ENCODE measurements at regions not wholly inside any gene's neighbourhood (a gene's known extent, or its start where the extent isn't known, plus 50 kb on each side); places are given as distances from the start of the nearest gene placed in this dataset.
"Not testable (repeated sequence)": the region's sequence is repeated elsewhere in the genome, so short reads cannot be mapped to it uniquely, and the experiment has no call there.

DNA sequence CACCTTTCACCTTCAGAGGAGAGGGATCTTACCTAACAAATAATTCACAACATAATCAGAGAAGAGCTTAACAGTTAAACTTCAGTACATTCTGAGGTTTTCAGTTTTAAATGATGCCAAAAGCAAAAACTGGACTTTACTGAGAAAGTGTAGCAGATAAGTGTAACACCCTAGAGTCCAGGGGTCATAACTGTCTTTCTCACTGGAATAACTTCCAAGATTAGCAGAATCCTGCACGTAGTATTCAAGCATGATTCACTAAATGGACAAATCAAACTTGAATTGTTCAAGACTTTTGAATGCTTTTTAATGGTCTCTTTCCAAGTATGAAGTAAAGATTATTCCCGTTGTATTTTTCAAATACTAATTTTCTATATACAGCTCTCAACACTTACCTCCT, 180.1 kb upstream of the NREP start:
- DNase-seq = no peak

DNA sequence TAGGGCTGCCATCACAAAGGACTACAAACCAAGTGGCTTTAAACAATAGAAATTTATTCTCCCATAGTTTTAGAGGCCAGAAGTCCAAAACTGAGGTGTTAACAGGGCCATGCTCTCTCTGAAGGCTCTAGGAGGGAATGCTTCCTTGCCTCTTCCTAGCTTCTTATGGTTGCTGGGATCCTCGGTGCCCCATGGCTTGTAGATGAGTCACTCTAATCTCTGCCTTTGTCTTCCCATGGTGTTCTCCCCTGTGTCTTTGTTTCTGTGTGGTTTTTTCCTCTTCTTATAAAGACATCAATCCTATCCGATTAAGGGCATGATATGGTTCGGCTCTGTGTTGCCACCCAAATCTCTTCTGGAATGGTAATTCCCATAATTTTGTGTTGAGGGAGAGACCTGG, 178.8 kb upstream of the NREP start:
- no peak for DNase-seq

DNA sequence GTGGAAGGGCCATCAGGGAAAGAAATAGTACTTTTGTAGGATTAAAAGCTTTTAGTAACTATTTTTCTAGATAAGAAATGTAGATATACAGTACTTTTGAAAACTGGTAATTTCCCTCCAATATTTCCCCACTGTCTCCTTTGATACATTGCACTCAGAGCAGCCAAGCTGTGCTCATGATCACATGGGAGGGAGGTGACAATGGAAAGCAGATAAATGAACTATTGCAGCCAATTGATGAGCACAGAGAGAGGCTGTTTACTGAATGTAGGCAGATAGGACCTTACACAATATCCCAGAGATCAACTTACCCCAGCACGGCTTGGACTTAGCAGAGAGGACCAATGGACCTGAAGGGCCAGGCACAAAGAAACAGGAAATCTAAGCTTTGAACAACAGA, 178.0 kb upstream of the NREP start:
- no peak for DNase-seq

GRCh38 chr5:111934511-111934910, 177.5 kb upstream of the NREP start:
- DNase-seq = no peak

DNA sequence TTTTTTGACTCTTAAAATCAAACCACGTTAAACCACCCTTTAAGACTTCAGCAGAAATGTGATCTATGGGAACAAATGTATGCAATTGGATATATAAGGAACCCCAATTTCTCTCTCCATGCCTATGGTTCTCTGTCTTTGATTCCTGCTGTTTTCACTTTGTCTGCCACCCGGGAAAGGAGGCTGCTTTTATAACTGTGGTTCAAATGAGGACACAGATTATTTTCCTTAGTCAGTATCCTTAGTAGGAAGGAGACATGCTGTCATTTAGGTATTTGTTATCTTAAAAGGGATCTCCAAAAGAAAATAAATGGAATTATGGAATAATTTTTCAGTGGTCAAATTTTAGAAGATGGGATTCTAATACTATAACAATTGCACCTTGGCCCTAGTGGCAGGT, 176.1 kb upstream of the NREP start:
- no peak for DNase-seq

- DNase-seq = no peak
Measured at GRCh38 chr5:111932628-111933027, 175.6 kb upstream of the NREP start.

DNA sequence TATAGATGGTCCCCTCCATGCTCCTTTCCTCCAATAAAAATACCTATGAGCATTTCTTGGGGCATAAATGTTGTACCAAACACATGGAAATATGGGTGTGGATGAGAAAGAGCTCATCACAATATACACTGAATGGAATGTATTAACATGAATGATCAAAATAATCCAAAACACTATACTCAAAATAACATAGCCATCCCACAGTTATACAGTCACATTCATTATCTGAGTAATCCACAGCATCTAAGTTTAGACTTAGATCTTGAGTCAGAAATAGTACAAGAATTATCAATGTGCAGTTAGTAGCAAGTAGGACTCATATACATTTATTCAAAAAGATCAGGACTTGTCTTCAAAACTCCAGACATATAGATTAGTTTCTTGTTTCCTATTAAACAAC, 175.2 kb upstream of the NREP start:
- DNase-seq = no peak

GRCh38 chr5:111931655-111932054, 174.7 kb upstream of the NREP start:
- DNase-seq = no peak

GRCh38 chr5:111930905-111931461, 174.0 kb upstream of the NREP start:
- no peak for DNase-seq

GRCh38 chr5:111930449-111930848, 173.5 kb upstream of the NREP start:
- DNase-seq = no peak

DNA sequence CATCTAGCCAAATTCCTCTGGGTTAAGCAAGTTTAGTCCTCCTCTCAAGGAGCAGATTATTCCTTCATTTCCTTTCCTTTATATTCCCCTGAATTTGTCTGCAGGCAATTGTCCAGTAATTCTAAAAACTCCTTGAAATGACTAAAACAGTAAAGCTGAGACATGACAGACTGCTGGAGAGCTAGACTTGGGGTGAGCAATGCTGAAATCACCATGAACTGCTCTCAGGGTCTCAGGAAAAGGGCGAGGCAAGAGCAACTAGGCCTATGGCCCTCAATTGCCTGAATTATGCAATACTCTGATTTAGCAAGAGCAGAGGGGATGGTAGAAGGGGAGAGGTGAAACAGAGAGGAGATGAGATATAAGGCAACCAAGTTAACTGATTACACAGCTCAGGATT, 172.9 kb upstream of the NREP start:
- DNase-seq = no peak

GRCh38 chr5:111929261-111929660, 172.3 kb upstream of the NREP start:
- no peak for DNase-seq

GRCh38 chr5:111928511-111928910, 171.5 kb upstream of the NREP start:
- DNase-seq = no peak

DNA sequence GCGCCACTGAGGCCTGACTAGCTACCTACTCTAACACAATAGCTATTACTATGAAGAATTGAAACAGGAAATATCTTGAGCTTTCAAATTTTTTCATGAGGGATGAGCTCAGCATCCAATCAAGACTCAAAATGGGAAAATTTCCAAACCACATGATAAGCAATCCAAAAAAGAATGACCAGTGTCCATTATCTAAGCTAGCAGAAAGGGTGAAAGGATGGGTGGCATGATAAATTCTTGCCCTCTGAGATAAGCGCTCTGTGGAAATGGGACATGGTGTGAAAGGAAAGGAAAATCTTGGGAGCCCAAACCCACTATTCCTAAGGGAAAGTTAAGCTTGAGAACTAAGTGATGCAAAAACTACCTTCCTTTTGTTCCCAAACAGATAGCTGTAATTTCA, 170.2 kb upstream of the NREP start:
- DNase-seq = no peak

- no peak for DNase-seq
Measured at GRCh38 chr5:111926026-111926425, 169.0 kb upstream of the NREP start.

- no peak for DNase-seq
Measured at GRCh38 chr5:111922344-111922743, 165.3 kb upstream of the NREP start.

DNA sequence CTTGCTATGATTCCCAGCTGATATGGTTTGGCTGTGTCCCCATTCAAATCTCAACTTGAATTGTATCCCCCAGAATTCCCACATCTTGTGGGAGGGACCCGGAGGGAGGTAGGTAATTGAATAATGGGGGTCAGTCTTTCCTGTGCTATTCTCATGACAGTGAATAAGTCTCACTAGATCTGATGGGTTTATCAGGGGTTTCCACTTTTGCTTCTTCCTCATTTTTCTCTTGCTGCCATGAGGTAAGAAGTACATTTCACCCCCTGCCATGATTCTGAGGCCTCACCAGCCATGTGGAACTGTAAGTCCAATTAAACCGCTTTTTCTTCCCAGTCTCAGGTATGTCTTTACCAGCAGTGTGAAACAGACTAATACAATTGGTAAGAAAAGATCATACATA, 164.7 kb upstream of the NREP start:
- not testable (repeated sequence) for DNase-seq

DNA sequence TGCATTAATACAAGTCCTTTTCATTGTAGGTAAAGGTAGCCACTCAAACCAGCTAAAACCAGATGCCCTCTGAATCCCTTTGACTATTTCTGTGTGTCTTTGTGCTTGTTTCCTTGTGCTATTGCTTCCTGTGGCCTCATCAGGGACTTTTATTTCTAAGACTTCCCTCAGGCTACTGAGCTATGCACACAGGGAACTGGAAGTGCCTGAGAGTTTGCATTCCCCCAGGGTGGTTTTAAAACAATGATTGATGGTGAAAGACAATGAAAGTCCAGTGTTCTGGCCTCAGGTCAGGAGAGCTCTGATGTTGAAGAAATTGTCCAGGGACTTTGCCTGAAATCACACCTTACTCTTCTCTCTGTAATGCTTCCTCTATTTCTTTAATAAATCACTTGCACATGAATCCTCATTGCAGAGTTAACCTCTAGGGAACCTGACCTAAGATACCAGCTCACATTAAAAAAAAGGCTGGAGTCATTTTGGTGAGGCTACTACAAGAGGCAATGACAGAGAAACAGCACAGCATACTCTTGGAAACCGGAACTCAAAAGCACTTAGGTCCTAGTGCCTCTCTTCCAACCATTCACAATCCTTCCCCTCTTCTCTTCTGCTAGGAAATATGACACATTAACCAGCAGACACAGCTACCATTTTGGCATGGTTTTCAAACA, 158.1 kb upstream of the NREP start:
- peak; percentile 62 for DNase-seq

- no peak for DNase-seq
Measured at GRCh38 chr5:111902436-111902835, 145.4 kb upstream of the NREP start.

DNA sequence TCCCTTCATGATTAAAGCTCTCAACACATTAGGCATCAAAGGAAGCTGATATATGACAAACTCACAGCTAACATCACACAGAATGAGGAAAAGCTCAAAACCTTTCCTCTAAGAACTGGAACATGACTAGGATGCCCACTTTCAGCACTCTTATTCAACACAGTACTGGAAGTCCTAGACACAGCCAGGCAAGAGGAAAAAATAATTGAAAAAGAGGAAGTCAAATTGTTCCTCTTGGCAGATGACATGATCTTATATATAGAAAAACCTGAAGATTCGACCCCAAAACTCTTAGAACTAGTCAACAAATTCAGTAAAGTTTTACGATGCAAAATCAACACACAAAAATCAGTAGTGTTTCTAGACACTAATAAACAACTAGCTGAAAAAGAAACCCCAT, 144.3 kb upstream of the NREP start:
- no peak for DNase-seq

- no peak for DNase-seq
Measured at GRCh38 chr5:111892949-111893348, 136.0 kb upstream of the NREP start.

DNA sequence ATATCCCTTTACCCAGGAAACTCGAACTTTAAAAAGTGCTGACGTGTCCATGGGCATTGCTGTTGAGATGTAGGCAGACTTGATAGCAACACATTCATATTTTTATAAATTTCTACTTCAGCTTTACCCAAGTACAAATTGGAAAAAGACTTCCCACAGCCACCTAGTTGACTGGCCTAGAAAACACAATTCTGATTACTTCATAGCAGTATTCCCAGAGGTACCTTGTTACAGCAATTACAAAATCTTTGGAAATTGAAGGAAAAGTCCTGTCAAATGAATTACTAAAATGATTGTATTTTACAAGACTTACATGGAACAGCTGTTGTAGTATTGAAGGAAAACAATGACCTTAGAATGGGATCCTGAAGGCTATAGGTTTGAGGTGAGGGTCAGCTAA, 130.7 kb upstream of the NREP start:
- DNase-seq = no peak

DNA sequence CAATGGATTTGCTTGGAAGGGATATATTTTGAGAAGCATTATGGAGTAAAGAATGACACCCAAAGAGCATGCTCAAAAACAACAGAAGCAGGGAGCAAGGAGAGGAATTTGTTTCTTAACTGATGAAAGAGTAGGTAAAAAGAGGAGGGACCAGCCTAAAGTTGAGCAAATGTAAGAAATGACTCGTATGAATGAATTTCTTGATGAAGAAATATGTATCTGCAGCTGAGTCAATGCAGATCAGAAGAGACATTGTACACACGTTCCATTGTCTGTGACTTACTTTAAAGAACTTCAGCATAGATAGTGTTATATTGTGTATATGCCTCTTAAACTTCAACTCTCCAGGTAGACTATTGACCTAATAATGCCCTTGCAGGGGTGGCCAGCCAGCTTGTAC, 112.7 kb upstream of the NREP start:
- no peak for DNase-seq

GRCh38 chr5:111865356-111865755, 108.4 kb upstream of the NREP start:
- no peak for DNase-seq

GRCh38 chr5:111863801-111864200, 106.8 kb upstream of the NREP start:
- DNase-seq = no peak
